Upper lobe of left lung (tissue), 6 donors: ENCODE measurements at regions not wholly inside any gene's neighbourhood (a gene's known extent, or its start where the extent isn't known, plus 50 kb on each side); places are given as distances from the start of the nearest gene placed in this dataset.

Experiments
- ATAC-seq, 2 donors: fragments of 200-7000 bp; cut with Tn5 transposase; one replicate each; pipeline ENCODE4 v1.9.1; 2022; ENCODE audit warnings: mild to moderate bottlenecking in 2 of 2, moderate library complexity in 2 of 2; ENCODE audit not compliant: low FRiP score in 2 of 2
- DNase-seq, 2 donors: peaks; one replicate each; pipeline ENCODE4 v3.0.0-alpha.2; 2019 to 2020
- H3K27ac ChIP-seq, 4 donors: fragments of 200-600 bp; sonication (generic); one replicate each; pipeline ENCODE4 v1.5.1; 2016 to 2019
- H3K27me3 ChIP-seq, 4 donors: fragments of 200-600 bp; sonication (generic); one replicate each; pipeline ENCODE4 v1.5.1; 2017 to 2019
- H3K36me3 ChIP-seq, 4 donors: fragments of 200-600 bp; sonication (generic); one replicate each; pipeline ENCODE4 v1.5.1; 2016 to 2019
- H3K4me1 ChIP-seq, 4 donors: fragments of 200-600 bp; sonication (generic); one replicate each; pipeline ENCODE4 v1.5.1; 2018 to 2019
- H3K4me3 ChIP-seq, 4 donors: fragments of 200-600 bp; sonication (generic); one replicate each; pipeline ENCODE4 v1.5.1; 2017 to 2019; ENCODE audit warnings: mild to moderate bottlenecking in 2 of 4, moderate library complexity in 1 of 4
- H3K9me3 ChIP-seq, 4 donors: fragments of 200-600 bp; sonication (generic); one replicate each; pipeline ENCODE4 v1.5.1; 2018 to 2019
- EP300 ChIP-seq, 4 donors: sonication (generic); formaldehyde crosslinking; IDR thresholded peaks; one replicate each; pipeline ENCODE4 v1.5.1; 2017; ENCODE audit warnings: antibody characterized with exemption in 4 of 4, control low read depth in 2 of 4
- POLR2A ChIP-seq, 4 donors: fragments of 450-650 bp; IDR thresholded peaks; one replicate each; pipeline ENCODE4 v1.5.1; 2016 to 2017; ENCODE audit warnings: antibody characterized with exemption in 4 of 4, mild to moderate bottlenecking in 2 of 4
- POLR2AphosphoS5 ChIP-seq, 2 donors: sonication (generic); formaldehyde crosslinking; IDR thresholded peaks; one replicate each; pipeline ENCODE4 v1.5.1; 2017; ENCODE audit warnings: antibody characterized with exemption in 2 of 2
- WGBS, 2 donors: methylation state at CpG; one replicate each; pipeline ENCODE4 v1.1.5; 2017 to 2018; 5-methylcytosine and 5-hydroxymethylcytosine counted together
- TF ChIP-seq, protein P1 (sequence below), 6 experiments: fragments of 450-650 bp in 4 of 6; fragments of 200-600 bp in 2 of 6; sonication (generic) in 2 of 6; IDR thresholded peaks; one replicate each; pipeline ENCODE4 v1.5.1; 2016 to 2019; ENCODE audit warnings: antibody characterized with exemption in 6 of 6
- donor health status: DM: no; HTN: no; CAD: no; lungs with moderate emphysema.
- donor health status: DM: no; HTN: yes; CAD: no; lungs with severe emphysema.

DNA sequence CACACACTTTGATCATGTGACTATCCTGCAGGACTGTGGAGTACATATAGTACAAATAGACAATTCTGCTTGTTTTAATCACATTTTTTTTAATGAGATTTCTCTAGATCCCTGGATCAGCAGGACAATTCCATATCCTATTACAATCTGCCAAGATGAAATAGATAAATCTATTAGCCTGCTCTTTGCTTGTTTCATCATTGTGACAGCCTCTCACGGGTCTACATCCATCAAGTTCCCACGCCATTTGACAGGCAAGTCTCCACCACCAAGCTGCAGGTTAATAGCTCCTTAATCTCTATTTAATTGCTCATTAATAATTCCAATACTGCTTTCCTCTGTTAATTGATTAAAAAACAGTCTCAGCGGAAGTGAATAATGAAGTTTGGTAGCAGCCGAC, 671.5 kb downstream of the CCSER2 start:
- TF ChIP-seq POLR2AphosphoS5 (IDR thresholded peaks at IDR 0.05) (no peak), POLR2A (IDR thresholded peaks at IDR 0.05) (no peak), EP300 (IDR thresholded peaks at IDR 0.05) (no peak)
- TF ChIP-seq, protein P1, sequence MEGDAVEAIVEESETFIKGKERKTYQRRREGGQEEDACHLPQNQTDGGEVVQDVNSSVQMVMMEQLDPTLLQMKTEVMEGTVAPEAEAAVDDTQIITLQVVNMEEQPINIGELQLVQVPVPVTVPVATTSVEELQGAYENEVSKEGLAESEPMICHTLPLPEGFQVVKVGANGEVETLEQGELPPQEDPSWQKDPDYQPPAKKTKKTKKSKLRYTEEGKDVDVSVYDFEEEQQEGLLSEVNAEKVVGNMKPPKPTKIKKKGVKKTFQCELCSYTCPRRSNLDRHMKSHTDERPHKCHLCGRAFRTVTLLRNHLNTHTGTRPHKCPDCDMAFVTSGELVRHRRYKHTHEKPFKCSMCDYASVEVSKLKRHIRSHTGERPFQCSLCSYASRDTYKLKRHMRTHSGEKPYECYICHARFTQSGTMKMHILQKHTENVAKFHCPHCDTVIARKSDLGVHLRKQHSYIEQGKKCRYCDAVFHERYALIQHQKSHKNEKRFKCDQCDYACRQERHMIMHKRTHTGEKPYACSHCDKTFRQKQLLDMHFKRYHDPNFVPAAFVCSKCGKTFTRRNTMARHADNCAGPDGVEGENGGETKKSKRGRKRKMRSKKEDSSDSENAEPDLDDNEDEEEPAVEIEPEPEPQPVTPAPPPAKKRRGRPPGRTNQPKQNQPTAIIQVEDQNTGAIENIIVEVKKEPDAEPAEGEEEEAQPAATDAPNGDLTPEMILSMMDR (IDR thresholded peaks at IDR 0.05): no peak
- H3K9me3 ChIP-seq: no peaks in the 10 kb centered on the region
- H3K27me3 ChIP-seq: no peaks in the 10 kb centered on the region
- no peak overlapping the region for H3K27ac ChIP-seq
- ATAC-seq: no peak
- no peak overlapping the region for H3K4me3 ChIP-seq
- no peaks in the 10 kb centered on the region for H3K36me3 ChIP-seq
- 79 to 87% methylated on average over 4 of the region's 4 CpGs for WGBS, 2 donors
- no peak for DNase-seq
- no peaks in the 10 kb centered on the region for H3K4me1 ChIP-seq

DNA sequence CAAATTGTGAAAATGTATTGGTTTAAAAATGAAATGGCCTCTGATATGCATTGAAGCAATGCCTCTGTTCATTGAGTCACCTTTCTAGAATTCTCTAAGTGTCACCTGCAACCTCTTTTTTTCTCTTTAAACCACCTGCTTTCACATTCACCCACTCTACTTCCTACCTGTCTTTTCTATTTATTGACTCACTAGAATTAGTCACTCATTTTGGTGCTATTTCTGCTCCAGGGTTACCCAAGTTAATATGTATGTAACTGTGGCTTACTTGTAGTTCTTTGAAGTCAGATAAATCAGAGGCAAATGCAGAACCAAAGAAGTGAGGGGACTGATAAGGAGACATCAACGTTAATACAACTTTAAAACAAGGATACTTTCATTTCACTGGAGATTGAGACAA, 674.7 kb downstream of the CCSER2 start:
- H3K36me3 ChIP-seq: no peaks in the 10 kb centered on the region
- H3K9me3 ChIP-seq: no peaks in the 10 kb centered on the region
- no peak for ATAC-seq
- H3K27ac ChIP-seq: no peak overlapping the region
- 32 to 44% methylated on average over 1 of the region's 1 CpG for WGBS, 2 donors
- no peak for DNase-seq
- H3K4me3 ChIP-seq: no peak overlapping the region
- H3K27me3 ChIP-seq: no peaks in the 10 kb centered on the region
- TF ChIP-seq POLR2A (IDR thresholded peaks at IDR 0.05) (no peak), EP300 (IDR thresholded peaks at IDR 0.05) (no peak), POLR2AphosphoS5 (IDR thresholded peaks at IDR 0.05) (no peak)
- TF ChIP-seq, protein P1 (IDR thresholded peaks at IDR 0.05): no peak
- H3K4me1 ChIP-seq: no peaks in the 10 kb centered on the region

DNA sequence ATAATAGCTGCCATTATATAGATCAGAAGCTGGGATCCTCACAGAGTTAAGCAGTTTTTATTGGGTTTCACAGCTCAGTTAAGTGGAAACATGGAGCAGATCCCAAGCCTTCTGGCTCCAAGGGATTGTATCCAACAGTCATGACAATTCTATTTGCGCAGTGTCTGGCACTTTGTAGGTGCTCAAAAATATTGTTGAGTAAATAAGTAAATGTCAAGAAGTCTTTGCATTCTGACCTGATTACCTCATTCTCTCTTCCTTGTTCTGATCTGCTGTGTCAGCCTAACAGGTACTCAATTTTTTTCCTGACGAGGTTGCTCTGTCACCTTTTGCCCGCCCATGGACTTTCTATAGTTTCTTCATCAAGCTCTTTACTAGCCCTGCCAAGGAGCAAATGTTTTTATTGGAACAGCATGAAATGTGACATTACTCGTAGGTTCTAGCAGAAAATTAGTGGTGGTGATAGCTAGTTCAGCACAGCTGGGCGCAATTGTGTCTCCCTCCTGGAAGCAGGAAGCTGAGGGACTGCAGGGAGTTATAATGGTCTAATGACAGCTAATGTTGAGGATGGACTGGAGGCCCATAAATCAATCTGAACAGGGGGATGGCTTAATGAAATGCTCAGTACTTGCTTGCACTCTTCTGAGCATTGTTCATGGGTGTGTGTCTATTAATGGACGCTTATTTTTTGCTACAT, 680.2 kb downstream of the CCSER2 start:
- WGBS, 2 donors: 64 to 67% methylated on average over 6 of the region's 6 CpGs
- Histone ChIP-seq H3K36me3 (no peaks in the 10 kb centered on the region), H3K9me3 (no peaks in the 10 kb centered on the region), H3K4me1 (no peaks in the 10 kb centered on the region), H3K27me3 (no peaks in the 10 kb centered on the region), H3K27ac (peak overlapping the region in 1 of 4 donors; percentile 41), H3K4me3 (no peak overlapping the region)
- ATAC-seq (peak in 1 of 2 donors; percentile 88), DNase-seq (peak in 1 of 2 donors; percentile 51)
- TF ChIP-seq, protein P1 (IDR thresholded peaks at IDR 0.05): no peak
- TF ChIP-seq POLR2AphosphoS5 (IDR thresholded peaks at IDR 0.05): no peak
- no peak for TF ChIP-seq POLR2A (IDR thresholded peaks at IDR 0.05)
- TF ChIP-seq EP300 (IDR thresholded peaks at IDR 0.05): peak in 1 of 4 donors; percentile 90

DNA sequence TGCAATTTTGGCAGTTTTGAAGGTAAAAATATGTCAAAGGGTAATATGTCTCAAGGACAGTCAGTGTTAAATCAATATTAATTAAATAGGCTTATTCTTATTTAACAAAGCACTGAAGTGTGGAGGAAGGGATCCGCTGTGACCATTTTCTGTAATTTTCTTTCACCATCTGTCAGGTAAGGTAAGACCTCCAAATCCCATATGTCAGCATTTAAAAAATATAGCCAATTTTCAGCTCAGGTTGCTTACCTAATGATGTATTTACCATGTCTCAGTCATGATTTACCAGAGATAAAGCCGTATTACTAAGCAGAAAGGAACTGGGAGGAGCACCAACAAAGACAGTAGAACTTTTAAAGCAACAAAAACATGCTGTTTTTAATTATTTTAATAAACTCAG, 683.9 kb downstream of the CCSER2 start:
- ATAC-seq (no peak), DNase-seq (no peak)
- TF ChIP-seq EP300 (IDR thresholded peaks at IDR 0.05): no peak
- no peak for TF ChIP-seq POLR2A (IDR thresholded peaks at IDR 0.05)
- TF ChIP-seq POLR2AphosphoS5 (IDR thresholded peaks at IDR 0.05): no peak
- TF ChIP-seq, protein P1 (IDR thresholded peaks at IDR 0.05): no peak
- 84% methylated on average over 2 of the region's 2 CpGs for WGBS, 2 donors
- Histone ChIP-seq H3K27me3 (no peaks in the 10 kb centered on the region), H3K4me1 (no peaks in the 10 kb centered on the region), H3K4me3 (no peak overlapping the region), H3K9me3 (no peaks in the 10 kb centered on the region), H3K36me3 (no peaks in the 10 kb centered on the region), H3K27ac (no peak overlapping the region)

DNA sequence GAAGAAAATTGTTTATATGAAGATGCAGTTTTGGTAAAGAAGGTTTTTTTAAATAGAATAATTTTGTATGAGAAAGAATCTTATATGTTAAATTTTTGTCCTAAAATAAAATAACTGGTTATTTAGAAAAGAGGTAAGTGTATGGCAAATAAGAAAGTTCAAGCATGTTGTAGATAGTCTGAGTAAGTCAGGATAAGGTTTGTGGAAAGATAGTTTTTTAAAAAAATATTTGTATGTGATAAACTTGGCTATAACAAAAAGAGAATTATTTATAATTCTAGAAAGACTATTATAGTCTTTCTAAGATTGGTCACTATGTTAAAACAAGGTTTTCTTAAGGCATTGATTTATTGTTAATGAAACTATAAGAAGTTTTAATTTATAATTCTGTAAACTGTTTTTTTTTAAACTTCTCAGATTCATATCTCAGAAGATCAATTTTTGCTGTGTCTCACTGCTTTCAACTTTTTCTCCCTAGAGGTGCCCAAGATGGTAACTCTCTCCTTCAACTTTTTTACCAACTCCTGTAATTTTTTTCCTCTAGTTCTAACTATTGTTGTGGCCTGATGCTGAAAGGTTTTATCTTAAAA, 698.6 kb downstream of the CCSER2 start:
- TF ChIP-seq, protein P1 (IDR thresholded peaks at IDR 0.05): no peak
- TF ChIP-seq POLR2A (IDR thresholded peaks at IDR 0.05) (no peak), POLR2AphosphoS5 (IDR thresholded peaks at IDR 0.05) (no peak), EP300 (IDR thresholded peaks at IDR 0.05) (no peak)
- no peak for DNase-seq
- no peak for ATAC-seq
- Histone ChIP-seq H3K9me3 (peaks cover 0 to 4% (median 0%) of the 10 kb centered on the region in 4 donors), H3K4me1 (no peaks in the 10 kb centered on the region), H3K27ac (no peak overlapping the region), H3K27me3 (no peaks in the 10 kb centered on the region), H3K36me3 (no peaks in the 10 kb centered on the region), H3K4me3 (no peak overlapping the region)
